Large intestine (tissue), 3 donors: ENCODE measurements at regions not wholly inside any gene's neighbourhood (a gene's known extent, or its start where the extent isn't known, plus 50 kb on each side); places are given as distances from the start of the nearest gene placed in this dataset.
"Not testable (repeated sequence)": the region's sequence is repeated elsewhere in the genome, so short reads cannot be mapped to it uniquely, and the experiment has no call there.

Experiments
- DNase-seq, 2 donors: peaks; one replicate each; pipeline versions ENCODE4 v3.0.0 to v3.0.0-alpha.2; 2013
- H3K27ac ChIP-seq: one replicate; pipeline ENCODE4 v1.5.1; 2013; ENCODE audit warnings: low read length
- H3K27me3 ChIP-seq: 2 replicates; pipeline ENCODE4 v1.6.1; 2013; ENCODE audit warnings: low read length; ENCODE audit not compliant: control insufficient read depth, insufficient read depth
- H3K36me3 ChIP-seq: 2 replicates; pipeline ENCODE4 v1.6.1; 2013; ENCODE audit warnings: low read length; ENCODE audit not compliant: control insufficient read depth, insufficient read depth
- H3K4me1 ChIP-seq: one replicate; pipeline ENCODE4 v1.6.1; 2013; ENCODE audit warnings: low read length; ENCODE audit not compliant: control insufficient read depth, insufficient read depth
- H3K4me3 ChIP-seq: one replicate; pipeline ENCODE4 v1.5.1; 2013; ENCODE audit warnings: low read length
- H3K9me3 ChIP-seq: one replicate; pipeline ENCODE4 v1.6.1; 2013; ENCODE audit warnings: mild to moderate bottlenecking, low read depth, low read length, moderate library complexity; ENCODE audit not compliant: control insufficient read depth
- WGBS: methylation state at CpG from one replicate; pipeline ENCODE4 v1.1.5; 2013; ENCODE audit warnings: low lambda C conversion rate; ENCODE audit not compliant: insufficient coverage; 5-methylcytosine and 5-hydroxymethylcytosine counted together

- H3K9me3 ChIP-seq, result no peaks in the 10 kb centered on the region
- H3K27me3 ChIP-seq, result no peaks in the 10 kb centered on the region
- DNase-seq, result no peak
- no peaks in the 10 kb centered on the region for H3K36me3 ChIP-seq
- H3K27ac ChIP-seq, result no peak overlapping the region
- WGBS, result no CpG with 5 or more reads among the region's 4 CpGs
- no peaks in the 10 kb centered on the region for H3K4me1 ChIP-seq
- H3K4me3 ChIP-seq, result no peak overlapping the region
These were observed 158.9 kb downstream of the FAM174A start for GRCh38 chr5:100694100-100694499.

GRCh38 chr5:100697970-100698369 is 162.8 kb downstream of the FAM174A start:
- Histone ChIP-seq H3K4me1 (no peaks in the 10 kb centered on the region), H3K36me3 (no peaks in the 10 kb centered on the region), H3K27ac (no peak overlapping the region), H3K9me3 (no peaks in the 10 kb centered on the region), H3K27me3 (no peaks in the 10 kb centered on the region), H3K4me3 (no peak overlapping the region)
- DNase-seq, result no peak
- WGBS, result no CpG with 5 or more reads among the region's 2 CpGs

DNA sequence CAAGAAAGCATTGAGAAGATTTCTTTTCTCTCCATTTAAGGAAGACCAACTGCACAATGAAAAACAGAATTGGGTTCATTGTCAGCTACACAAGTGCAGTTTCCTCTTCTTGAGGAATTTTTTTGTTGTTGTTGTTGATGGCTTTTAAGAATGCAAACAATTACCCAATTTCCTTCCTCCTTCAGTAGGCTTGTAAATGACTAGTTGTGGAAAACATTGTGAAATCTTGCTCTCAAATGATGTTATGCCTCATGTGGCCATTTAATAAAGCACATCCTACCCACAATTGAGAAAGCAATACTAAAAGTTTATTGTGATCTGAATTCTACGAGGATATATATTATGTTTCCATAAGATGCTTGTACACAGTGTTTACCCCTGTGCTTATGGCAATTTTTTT is 171.6 kb downstream of the FAM174A start:
- H3K9me3 ChIP-seq, result no peaks in the 10 kb centered on the region
- WGBS, result 67% methylated on average over 1 of the region's 1 CpG
- no peak for DNase-seq
- no peaks in the 10 kb centered on the region for H3K4me1 ChIP-seq
- no peaks in the 10 kb centered on the region for H3K36me3 ChIP-seq
- no peak overlapping the region for H3K4me3 ChIP-seq
- no peaks in the 10 kb centered on the region for H3K27me3 ChIP-seq
- H3K27ac ChIP-seq, result no peak overlapping the region

- Histone ChIP-seq H3K4me1 (no peaks in the 10 kb centered on the region), H3K9me3 (no peaks in the 10 kb centered on the region), H3K27ac (no peak overlapping the region), H3K36me3 (no peaks in the 10 kb centered on the region), H3K27me3 (no peaks in the 10 kb centered on the region), H3K4me3 (no peak overlapping the region)
- no peak for DNase-seq
- no CpG with 5 or more reads among the region's 1 CpG for WGBS
These were observed 173.5 kb downstream of the FAM174A start for GRCh38 chr5:100708645-100709171.

- Histone ChIP-seq H3K4me3 (no peak overlapping the region), H3K27ac (no peak overlapping the region), H3K9me3 (no peaks in the 10 kb centered on the region), H3K27me3 (no peaks in the 10 kb centered on the region), H3K4me1 (no peaks in the 10 kb centered on the region), H3K36me3 (no peaks in the 10 kb centered on the region)
- WGBS, result no CpG with 5 or more reads among the region's 1 CpG
- DNase-seq, result no peak
These were observed 174.6 kb downstream of the FAM174A start for GRCh38 chr5:100709771-100710170.

- not testable (repeated sequence) for H3K36me3 ChIP-seq, H3K27me3 ChIP-seq, DNase-seq, H3K4me1 ChIP-seq, H3K27ac ChIP-seq, H3K4me3 ChIP-seq, H3K9me3 ChIP-seq
- WGBS, result 83% methylated on average over 1 of the region's 2 CpGs
These were observed 179.6 kb downstream of the FAM174A start for GRCh38 chr5:100714780-100715179.

DNA sequence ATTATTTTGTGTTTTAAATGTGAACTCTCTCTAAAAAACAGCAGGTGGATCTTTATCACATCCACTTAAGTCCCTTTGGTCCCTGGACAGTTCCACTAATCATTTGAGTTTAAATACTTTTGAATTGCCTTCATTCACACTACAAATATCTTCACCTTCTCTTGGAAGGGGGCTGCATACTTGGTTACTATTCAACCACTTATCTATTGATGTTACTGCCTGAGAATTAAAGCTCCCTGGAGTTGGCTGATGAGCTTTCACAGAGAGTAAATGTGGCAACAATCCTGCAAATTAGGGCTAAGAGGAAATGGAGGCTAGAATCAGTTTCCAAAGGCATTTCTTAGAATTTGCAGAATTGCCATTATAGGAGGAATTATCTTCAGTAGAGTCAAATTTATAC is 180.4 kb downstream of the ST8SIA4 start:
- DNase-seq, result no peak
- H3K4me1 ChIP-seq, result no peaks in the 10 kb centered on the region
- no peak overlapping the region for H3K4me3 ChIP-seq
- no peaks in the 10 kb centered on the region for H3K9me3 ChIP-seq
- H3K36me3 ChIP-seq, result no peaks in the 10 kb centered on the region
- no peaks in the 10 kb centered on the region for H3K27me3 ChIP-seq
- no peak overlapping the region for H3K27ac ChIP-seq

- Histone ChIP-seq H3K36me3 (no peaks in the 10 kb centered on the region), H3K27me3 (no peaks in the 10 kb centered on the region), H3K27ac (no peak overlapping the region), H3K9me3 (no peaks in the 10 kb centered on the region), H3K4me3 (no peak overlapping the region), H3K4me1 (no peaks in the 10 kb centered on the region)
- no peak for DNase-seq
These were observed 179.9 kb downstream of the ST8SIA4 start for GRCh38 chr5:100723229-100723628.

- no peak for DNase-seq
- no peak overlapping the region for H3K27ac ChIP-seq
- no peaks in the 10 kb centered on the region for H3K27me3 ChIP-seq
These were observed 177.0 kb downstream of the ST8SIA4 start for GRCh38 chr5:100726116-100726515.

DNA sequence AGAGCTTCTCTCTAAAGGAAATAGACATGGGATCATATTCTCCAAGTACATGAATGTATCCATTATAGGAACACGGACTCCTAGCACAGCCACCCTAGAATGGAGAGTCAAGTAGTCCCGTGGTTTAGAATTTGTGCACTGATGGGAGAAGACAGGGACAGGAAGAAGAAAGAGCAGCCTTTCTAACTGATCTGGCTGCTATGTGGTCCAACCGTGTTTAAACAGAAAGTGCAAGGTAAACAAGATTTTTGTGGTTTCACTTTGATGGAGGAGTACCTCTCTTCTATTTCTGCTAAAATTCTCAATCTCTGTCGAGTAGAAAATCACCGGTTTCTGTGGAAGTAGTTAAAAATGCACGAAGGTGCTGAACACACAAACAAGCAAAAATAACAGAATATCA is 171.3 kb downstream of the ST8SIA4 start:
- no peak overlapping the region for H3K4me3 ChIP-seq
- H3K27ac ChIP-seq, result no peak overlapping the region
- H3K36me3 ChIP-seq, result no peaks in the 10 kb centered on the region
- no peaks in the 10 kb centered on the region for H3K27me3 ChIP-seq
- H3K4me1 ChIP-seq, result no peaks in the 10 kb centered on the region
- WGBS, result no CpG with 5 or more reads among the region's 6 CpGs
- DNase-seq, result peak in 1 of 2 donors; percentile 7
- no peaks in the 10 kb centered on the region for H3K9me3 ChIP-seq

More at GRCh38 chr5:100726116-100726515, 177.0 kb downstream of the ST8SIA4 start:
- WGBS, result no CpG with 5 or more reads among the region's 2 CpGs
- Histone ChIP-seq H3K4me3 (no peak overlapping the region), H3K4me1 (no peaks in the 10 kb centered on the region), H3K9me3 (no peaks in the 10 kb centered on the region), H3K36me3 (no peaks in the 10 kb centered on the region)

- H3K27me3 ChIP-seq, result no peaks in the 10 kb centered on the region
- WGBS, result no CpG with 5 or more reads among the region's 1 CpG
- DNase-seq, result no peak
- no peaks in the 10 kb centered on the region for H3K9me3 ChIP-seq
- H3K4me1 ChIP-seq, result no peaks in the 10 kb centered on the region
- no peaks in the 10 kb centered on the region for H3K36me3 ChIP-seq
- H3K4me3 ChIP-seq, result no peak overlapping the region
- no peak overlapping the region for H3K27ac ChIP-seq
These were observed 156.4 kb downstream of the ST8SIA4 start for GRCh38 chr5:100746730-100747129.
